ENCODE measurements at regions not wholly inside any gene's neighbourhood (a gene's known extent, or its start where the extent isn't known, plus 50 kb on each side); places are given as distances from the start of the nearest gene placed in this dataset.

- TF ChIP-seq EZH2phosphoT487 (IDR thresholded peaks at IDR 0.05; ENCODE audit: borderline replicate concordance, low read depth, low read length) (no peak), CTCF (conservative IDR thresholded peaks at IDR 0.05; ENCODE audit: low read length) (no peak)
These were observed 53.9 kb upstream of the OBI1 start for GRCh38 chr13:78712831-78713230.

Measured in OCI-LY7 (cell line).